CD1c-positive myeloid dendritic cell (primary cell): ENCODE measurements at regions not wholly inside any gene's neighbourhood (a gene's known extent, or its start where the extent isn't known, plus 50 kb on each side); places are given as distances from the start of the nearest gene placed in this dataset.

ENCODE experiments used
- DNase-seq: peaks from one replicate; pipeline ENCODE4 v3.0.0-alpha.2; 2016; ENCODE audit errors: extremely low spot score

GRCh38 chr6:24987446-24988115 is 51.8 kb upstream of the RIPOR2 start:
- no peak for DNase-seq

GRCh38 chr6:24988562-24988961 is 52.8 kb upstream of the RIPOR2 start:
- DNase-seq: no peak

- no peak for DNase-seq
Measured at GRCh38 chr6:24990236-24990845, 54.6 kb upstream of the RIPOR2 start.

GRCh38 chr6:24990944-24991809 is 55.4 kb upstream of the RIPOR2 start:
- no peak for DNase-seq

- DNase-seq: peak; percentile 85
Measured at GRCh38 chr6:24991810-24992467, 56.2 kb upstream of the RIPOR2 start.

- DNase-seq: no peak
Measured at GRCh38 chr6:24994812-24995211, 59.1 kb upstream of the RIPOR2 start.

GRCh38 chr6:24995270-24995669 is 59.5 kb upstream of the RIPOR2 start:
- no peak for DNase-seq

GRCh38 chr6:24996269-24996836 is 60.6 kb upstream of the RIPOR2 start:
- peak; percentile 67 for DNase-seq

GRCh38 chr6:24997231-24997630 is 61.5 kb upstream of the RIPOR2 start:
- DNase-seq: peak; percentile 57

GRCh38 chr6:24997905-24998304 is 62.1 kb upstream of the RIPOR2 start:
- no peak for DNase-seq

GRCh38 chr6:25002326-25003091 is 66.7 kb upstream of the RIPOR2 start:
- no peak for DNase-seq

GRCh38 chr6:25004357-25004756 is 68.6 kb upstream of the RIPOR2 start:
- DNase-seq: no peak

GRCh38 chr6:25005010-25005409 is 69.2 kb upstream of the RIPOR2 start:
- DNase-seq: no peak

GRCh38 chr6:25006075-25006474 is 70.3 kb upstream of the RIPOR2 start:
- DNase-seq: no peak

- DNase-seq: peak; percentile 94
Measured at GRCh38 chr6:25006565-25007001, 70.8 kb upstream of the RIPOR2 start.

GRCh38 chr6:25007269-25007699 is 71.5 kb upstream of the RIPOR2 start:
- DNase-seq: peak; percentile 82

GRCh38 chr6:25008707-25009392 is 73.1 kb upstream of the RIPOR2 start:
- no peak for DNase-seq

GRCh38 chr6:25009393-25009710 is 73.6 kb upstream of the RIPOR2 start:
- no peak for DNase-seq

GRCh38 chr6:25010176-25010575 is 74.4 kb upstream of the RIPOR2 start:
- DNase-seq: no peak

- no peak for DNase-seq
Measured at GRCh38 chr6:25010902-25011625, 75.3 kb upstream of the RIPOR2 start.
